ENCODE measurements at regions not wholly inside any gene's neighbourhood (a gene's known extent, or its start where the extent isn't known, plus 50 kb on each side); places are given as distances from the start of the nearest gene placed in this dataset.

DNA sequence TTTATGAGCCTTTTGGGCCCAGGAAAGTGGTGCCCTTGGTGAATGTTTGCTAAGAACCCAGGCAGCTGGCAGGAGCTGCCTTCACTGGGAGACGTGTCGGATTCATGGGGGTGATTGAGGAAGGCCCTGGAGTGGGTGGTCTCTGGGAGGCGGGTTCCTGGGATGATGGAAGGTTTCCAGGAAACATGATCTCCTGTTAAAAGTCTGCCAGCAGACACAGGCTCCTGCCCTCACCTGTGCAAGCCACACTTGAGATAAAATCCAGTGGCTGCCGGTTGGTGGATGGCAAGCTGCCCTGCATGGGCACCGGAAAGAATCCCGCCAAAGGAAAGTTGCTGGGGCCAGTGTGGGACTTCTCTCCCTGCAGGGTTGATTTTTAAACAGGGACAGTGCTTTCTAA lies 189.0 kb upstream of the CIBAR2 start:
- TF ChIP-seq, protein P1, sequence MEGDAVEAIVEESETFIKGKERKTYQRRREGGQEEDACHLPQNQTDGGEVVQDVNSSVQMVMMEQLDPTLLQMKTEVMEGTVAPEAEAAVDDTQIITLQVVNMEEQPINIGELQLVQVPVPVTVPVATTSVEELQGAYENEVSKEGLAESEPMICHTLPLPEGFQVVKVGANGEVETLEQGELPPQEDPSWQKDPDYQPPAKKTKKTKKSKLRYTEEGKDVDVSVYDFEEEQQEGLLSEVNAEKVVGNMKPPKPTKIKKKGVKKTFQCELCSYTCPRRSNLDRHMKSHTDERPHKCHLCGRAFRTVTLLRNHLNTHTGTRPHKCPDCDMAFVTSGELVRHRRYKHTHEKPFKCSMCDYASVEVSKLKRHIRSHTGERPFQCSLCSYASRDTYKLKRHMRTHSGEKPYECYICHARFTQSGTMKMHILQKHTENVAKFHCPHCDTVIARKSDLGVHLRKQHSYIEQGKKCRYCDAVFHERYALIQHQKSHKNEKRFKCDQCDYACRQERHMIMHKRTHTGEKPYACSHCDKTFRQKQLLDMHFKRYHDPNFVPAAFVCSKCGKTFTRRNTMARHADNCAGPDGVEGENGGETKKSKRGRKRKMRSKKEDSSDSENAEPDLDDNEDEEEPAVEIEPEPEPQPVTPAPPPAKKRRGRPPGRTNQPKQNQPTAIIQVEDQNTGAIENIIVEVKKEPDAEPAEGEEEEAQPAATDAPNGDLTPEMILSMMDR (IDR thresholded peaks at IDR 0.05) = no peak
- TF ChIP-seq POLR2A (IDR thresholded peaks at IDR 0.05) = no peak

Data from uterus (tissue), 2 donors.